Activated CD4-positive, alpha-beta memory T cell treated with anti-CD3 and anti-CD28 coated beads, Interleukin-2, amount 10 ng/mL, durations not matched to agents 7 days and 5 days (primary cell): ENCODE measurements at regions not wholly inside any gene's neighbourhood (a gene's known extent, or its start where the extent isn't known, plus 50 kb on each side); places are given as distances from the start of the nearest gene placed in this dataset.

Source experiments
- CTCF ChIA-PET: fragments of 350-600 bp; sonication (Branson Sonifier 250); formaldehyde crosslinking; loops from one replicate; lab custom pipeline; 2021; ENCODE audit warnings: antibody characterized with exemption, inconsistent platforms; lab: Charles Lee
- POLR2A ChIA-PET: fragments of 350-600 bp; sonication (Branson Sonifier 250); formaldehyde crosslinking; loops from one replicate; lab custom pipeline; 2021; ENCODE audit warnings: antibody characterized with exemption; lab: Charles Lee
- DNase-seq: peaks from one replicate; pipeline ENCODE4 v3.0.0-alpha.2; 2020
- H3K27ac Mint-ChIP-seq: one replicate; pipeline ENCODE4 v1.8.0; 2021; ENCODE audit warnings: mild to moderate bottlenecking, mixed read lengths
- H3K27me3 Mint-ChIP-seq: one replicate; pipeline ENCODE4 v1.8.0; 2021; ENCODE audit warnings: mixed read lengths
- H3K36me3 Mint-ChIP-seq: one replicate; pipeline ENCODE4 v1.8.0; 2021; ENCODE audit warnings: low read depth, mixed read lengths
- H3K4me1 Mint-ChIP-seq: one replicate; pipeline ENCODE4 v1.8.0; 2021; ENCODE audit warnings: mixed read lengths
- H3K4me3 Mint-ChIP-seq: one replicate; pipeline ENCODE4 v1.8.0; 2021; ENCODE audit warnings: mild to moderate bottlenecking, mixed read lengths
- H3K9me3 Mint-ChIP-seq: one replicate; pipeline ENCODE4 v1.8.0; 2021; ENCODE audit warnings: mixed read lengths

- Mint-ChIP-seq H3K27me3 (no peaks in the 10 kb centered on the region), H3K4me3 (no peak overlapping the region), H3K9me3 (no peaks in the 10 kb centered on the region), H3K27ac (no peak overlapping the region), H3K36me3 (no peaks in the 10 kb centered on the region), H3K4me1 (no peaks in the 10 kb centered on the region)
- POLR2A ChIA-PET: no interaction called here
- CTCF ChIA-PET: no interaction called here
- DNase-seq: no peak
Observed at GRCh38 chr1:82844911-82845827, 1044.4 kb downstream of the ADGRL2 start.

GRCh38 chr1:82844447-82844846 lies 1043.7 kb downstream of the ADGRL2 start:
- no peak for DNase-seq
- no peak overlapping the region for H3K4me3 Mint-ChIP-seq
- H3K27ac Mint-ChIP-seq: no peak overlapping the region
- ChIA-PET CTCF (no interaction called here), POLR2A (no interaction called here)
- H3K4me1 Mint-ChIP-seq: no peaks in the 10 kb centered on the region
- no peaks in the 10 kb centered on the region for H3K9me3 Mint-ChIP-seq
- no peaks in the 10 kb centered on the region for H3K27me3 Mint-ChIP-seq
- no peaks in the 10 kb centered on the region for H3K36me3 Mint-ChIP-seq

DNA sequence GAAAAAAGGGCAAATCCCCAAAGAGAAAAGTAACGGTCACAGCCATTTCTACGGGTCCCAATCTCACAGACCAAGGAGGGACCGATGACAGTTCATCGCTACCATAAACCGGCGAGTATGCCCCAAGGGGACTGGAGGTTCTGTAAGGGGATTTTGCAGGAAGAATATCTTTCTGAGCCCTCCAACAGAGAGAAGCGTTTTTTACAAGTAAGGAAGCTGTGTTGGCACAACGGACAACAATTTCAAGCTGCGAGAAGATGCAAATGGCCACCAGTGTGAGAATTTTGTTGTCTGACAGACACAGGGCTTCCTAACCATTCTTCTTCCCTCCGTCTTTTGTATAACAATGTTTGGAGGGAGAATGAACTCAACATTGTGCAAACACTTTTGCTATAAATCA lies 1043.1 kb downstream of the ADGRL2 start:
- POLR2A ChIA-PET: no interaction called here
- H3K9me3 Mint-ChIP-seq: no peaks in the 10 kb centered on the region

GRCh38 chr1:82840192-82840591 lies 1039.5 kb downstream of the ADGRL2 start:
- POLR2A ChIA-PET: no interaction called here
- no peaks in the 10 kb centered on the region for H3K4me1 Mint-ChIP-seq
- no peaks in the 10 kb centered on the region for H3K36me3 Mint-ChIP-seq
- no peaks in the 10 kb centered on the region for H3K27me3 Mint-ChIP-seq
- H3K9me3 Mint-ChIP-seq: no peaks in the 10 kb centered on the region
- DNase-seq: no peak
- H3K27ac Mint-ChIP-seq: no peak overlapping the region
- no peak overlapping the region for H3K4me3 Mint-ChIP-seq
- CTCF ChIA-PET: no interaction called here

More for the DNA sequence above, 1043.1 kb downstream of the ADGRL2 start:
- Mint-ChIP-seq H3K27ac (no peak overlapping the region), H3K4me1 (no peaks in the 10 kb centered on the region), H3K27me3 (no peaks in the 10 kb centered on the region), H3K36me3 (no peaks in the 10 kb centered on the region), H3K4me3 (no peak overlapping the region)
- CTCF ChIA-PET: no interaction called here
- no peak for DNase-seq

DNA sequence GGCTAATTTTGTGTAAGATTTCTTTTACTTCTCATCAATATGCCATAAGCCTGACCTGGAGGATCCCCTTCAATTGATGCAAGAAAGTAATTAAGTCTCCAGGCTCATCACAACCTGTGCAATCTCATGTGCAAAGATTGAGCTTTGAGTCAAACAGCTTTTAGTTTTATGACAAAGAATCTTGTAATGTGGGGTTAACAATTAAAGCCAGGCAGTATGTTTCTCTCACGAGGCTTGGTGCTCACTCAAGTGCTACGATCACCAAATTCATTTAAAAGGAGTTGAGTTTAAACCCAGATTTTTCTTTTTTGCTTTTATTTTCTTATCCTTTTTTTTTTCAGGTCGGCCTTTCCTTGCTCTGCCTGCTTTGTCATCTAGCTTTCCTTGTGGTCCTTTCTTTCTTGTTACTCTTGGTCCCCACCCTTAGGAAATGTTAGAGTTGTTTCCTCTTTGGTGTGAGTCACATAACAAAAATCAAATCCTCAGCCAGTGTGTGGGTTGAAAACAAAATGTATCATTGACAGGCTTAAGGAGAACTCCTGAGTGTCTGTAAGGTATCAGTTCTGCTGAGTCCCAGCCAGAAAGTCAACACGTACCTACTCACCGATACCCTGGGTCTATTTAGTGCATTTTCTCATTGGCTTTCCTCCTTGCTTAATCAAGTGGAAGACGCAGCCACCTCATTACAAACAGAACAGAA lies 1037.2 kb downstream of the ADGRL2 start:
- POLR2A ChIA-PET: no interaction called here
- CTCF ChIA-PET: no interaction called here

DNA sequence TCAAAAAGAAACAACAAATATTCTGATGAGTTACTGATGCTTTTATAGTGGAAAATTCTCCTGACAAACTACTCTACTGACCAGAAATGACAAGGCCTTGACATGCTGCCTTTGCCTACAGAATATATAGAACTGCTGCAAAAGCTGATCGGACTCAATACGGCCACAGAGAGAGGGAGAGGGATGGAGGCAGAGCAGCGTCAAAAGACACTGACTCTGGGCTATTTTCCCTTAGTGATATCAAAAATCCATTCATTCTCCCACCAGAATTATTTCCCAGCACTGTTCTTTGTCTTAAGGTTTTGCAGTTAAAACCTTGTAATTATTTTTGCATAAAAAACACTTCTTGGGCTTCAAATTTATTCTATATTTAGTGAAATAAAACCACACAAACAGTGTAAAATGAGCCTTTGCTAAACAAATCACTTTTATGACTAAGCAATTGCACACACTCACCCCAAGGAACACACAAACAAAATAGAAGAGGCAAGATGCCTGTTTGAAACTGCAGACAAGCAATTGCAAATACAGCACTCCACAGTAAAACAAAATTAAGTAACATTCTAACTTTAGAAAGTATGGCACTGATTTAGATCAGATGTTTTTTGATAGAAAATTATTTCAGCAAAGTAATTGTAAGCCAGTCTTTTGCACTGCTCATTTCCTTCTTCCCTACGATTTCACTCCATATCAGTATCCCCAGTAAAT lies 1036.4 kb downstream of the ADGRL2 start:
- Mint-ChIP-seq H3K36me3 (no peaks in the 10 kb centered on the region), H3K27ac (no peak overlapping the region), H3K27me3 (no peaks in the 10 kb centered on the region), H3K4me1 (no peaks in the 10 kb centered on the region), H3K9me3 (no peaks in the 10 kb centered on the region), H3K4me3 (no peak overlapping the region)
- ChIA-PET POLR2A (no interaction called here), CTCF (no interaction called here)
- no peak for DNase-seq

More for the DNA sequence above, 1037.2 kb downstream of the ADGRL2 start:
- H3K4me1 Mint-ChIP-seq: no peaks in the 10 kb centered on the region
- H3K27me3 Mint-ChIP-seq: no peaks in the 10 kb centered on the region
- DNase-seq: no peak
- no peaks in the 10 kb centered on the region for H3K36me3 Mint-ChIP-seq
- no peak overlapping the region for H3K4me3 Mint-ChIP-seq
- H3K9me3 Mint-ChIP-seq: no peaks in the 10 kb centered on the region
- H3K27ac Mint-ChIP-seq: no peak overlapping the region

DNA sequence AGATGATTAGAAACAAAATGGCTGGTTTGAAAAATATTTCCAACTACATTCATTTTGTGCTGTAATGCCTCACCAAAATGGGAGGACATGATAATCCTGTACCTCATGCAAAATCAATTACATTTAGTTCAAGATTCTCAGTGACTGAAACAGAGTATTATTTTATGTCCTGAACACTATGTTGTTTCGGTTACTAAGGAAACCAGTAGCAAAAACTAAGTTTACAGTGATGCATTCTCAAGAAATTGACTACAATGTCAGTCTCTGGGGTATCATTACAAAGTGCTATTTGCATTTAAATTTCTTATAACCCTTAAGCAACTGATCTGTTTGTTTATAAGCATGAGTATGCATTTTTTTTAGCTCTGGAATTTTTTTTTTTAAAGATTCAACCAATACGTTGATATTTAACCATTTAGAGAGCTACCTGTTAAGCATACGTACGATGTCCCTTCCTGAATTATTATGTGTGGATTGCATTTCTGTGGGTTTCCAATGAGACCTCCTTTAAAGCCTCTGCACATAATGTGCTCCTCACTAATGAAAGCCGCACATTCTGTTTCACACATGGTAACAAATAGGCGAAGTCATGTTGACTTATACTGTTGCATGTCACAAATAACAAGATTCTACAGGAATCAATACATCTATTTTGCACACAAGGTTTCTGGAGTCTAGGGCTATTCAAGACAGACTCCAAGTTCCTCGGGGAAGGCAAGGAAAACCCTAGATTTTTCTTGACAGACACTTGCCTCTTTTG lies 1035.7 kb downstream of the ADGRL2 start:
- H3K36me3 Mint-ChIP-seq: no peaks in the 10 kb centered on the region
- POLR2A ChIA-PET: no interaction called here
- H3K27me3 Mint-ChIP-seq: no peaks in the 10 kb centered on the region

DNA sequence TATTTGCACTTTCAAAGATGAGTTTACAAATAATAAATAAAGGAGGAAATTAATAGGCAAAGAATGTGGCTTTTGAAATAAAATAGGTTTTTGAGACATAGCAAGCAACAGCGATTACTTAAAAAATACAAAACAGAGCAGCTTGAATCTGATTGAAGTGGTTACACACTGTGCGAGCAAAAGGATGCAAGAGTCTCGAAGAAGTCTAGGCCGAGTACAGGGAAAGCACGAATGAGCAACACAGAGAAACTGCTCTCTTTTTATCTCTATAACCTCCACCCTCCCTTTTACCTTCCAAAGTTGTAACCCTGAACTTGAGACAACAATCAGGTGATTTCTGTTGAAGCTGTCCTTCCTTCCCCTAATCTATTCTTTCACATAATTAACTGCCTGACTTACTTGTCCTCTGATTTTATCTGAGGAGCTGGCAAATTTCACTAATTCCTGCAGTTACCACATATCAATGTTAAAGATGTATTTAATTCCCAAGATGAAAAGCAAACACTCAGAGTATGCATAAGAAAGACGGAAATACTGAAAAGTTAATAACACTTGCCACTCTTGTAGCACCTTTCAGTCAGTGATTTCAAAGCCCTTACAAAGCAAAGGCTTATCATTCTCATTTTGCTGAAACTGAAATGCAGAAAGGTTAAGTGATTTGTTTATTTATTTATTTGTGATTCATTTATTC lies 1030.1 kb downstream of the ADGRL2 start:
- Mint-ChIP-seq H3K4me3 (no peak overlapping the region), H3K9me3 (no peaks in the 10 kb centered on the region), H3K27me3 (no peaks in the 10 kb centered on the region), H3K36me3 (no peaks in the 10 kb centered on the region), H3K27ac (no peak overlapping the region), H3K4me1 (no peaks in the 10 kb centered on the region)
- DNase-seq: no peak
- CTCF ChIA-PET: no interaction called here
- POLR2A ChIA-PET: no interaction called here

More for the DNA sequence above, 1035.7 kb downstream of the ADGRL2 start:
- Mint-ChIP-seq H3K9me3 (no peaks in the 10 kb centered on the region), H3K4me3 (no peak overlapping the region), H3K4me1 (no peaks in the 10 kb centered on the region), H3K27ac (no peak overlapping the region)
- DNase-seq: no peak
- CTCF ChIA-PET: no interaction called here

- H3K4me1 Mint-ChIP-seq: no peaks in the 10 kb centered on the region
- H3K27ac Mint-ChIP-seq: no peak overlapping the region
- H3K9me3 Mint-ChIP-seq: no peaks in the 10 kb centered on the region
- H3K27me3 Mint-ChIP-seq: no peaks in the 10 kb centered on the region
- ChIA-PET POLR2A (no interaction called here), CTCF (no interaction called here)
- no peaks in the 10 kb centered on the region for H3K36me3 Mint-ChIP-seq
- no peak for DNase-seq
- H3K4me3 Mint-ChIP-seq: no peak overlapping the region
Observed at GRCh38 chr1:82829527-82829926, 1028.8 kb downstream of the ADGRL2 start.

- peaks cover 5% of the 10 kb centered on the region for H3K4me1 Mint-ChIP-seq
- no peak overlapping the region for H3K27ac Mint-ChIP-seq
- POLR2A ChIA-PET: no interaction called here
- CTCF ChIA-PET: no interaction called here
- DNase-seq: no peak
- H3K27me3 Mint-ChIP-seq: no peaks in the 10 kb centered on the region
- no peaks in the 10 kb centered on the region for H3K9me3 Mint-ChIP-seq
- no peak overlapping the region for H3K4me3 Mint-ChIP-seq
- H3K36me3 Mint-ChIP-seq: no peaks in the 10 kb centered on the region
Observed at GRCh38 chr1:82823876-82824275, 1023.1 kb downstream of the ADGRL2 start.

DNA sequence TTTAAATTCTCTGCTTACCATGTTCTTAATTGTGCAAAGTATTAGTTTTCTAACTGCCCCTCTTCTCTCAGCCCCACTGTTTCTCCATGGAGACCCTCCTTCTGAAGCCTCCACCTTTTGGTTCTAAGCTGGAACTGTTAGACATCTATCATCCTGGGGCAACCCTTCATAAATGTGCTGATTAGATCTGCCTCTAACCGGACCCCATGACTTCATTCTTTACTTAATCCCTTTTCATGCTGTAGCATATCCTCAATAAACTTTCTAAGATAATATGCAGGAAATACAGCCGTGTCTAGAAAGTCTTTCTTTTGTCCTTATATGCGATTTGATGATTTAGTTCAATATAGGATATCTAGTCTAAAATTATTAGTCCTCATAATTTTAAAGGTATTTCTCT lies 1020.1 kb downstream of the ADGRL2 start:
- H3K36me3 Mint-ChIP-seq: no peaks in the 10 kb centered on the region
- no peaks in the 10 kb centered on the region for H3K27me3 Mint-ChIP-seq
- H3K4me3 Mint-ChIP-seq: no peak overlapping the region

DNA sequence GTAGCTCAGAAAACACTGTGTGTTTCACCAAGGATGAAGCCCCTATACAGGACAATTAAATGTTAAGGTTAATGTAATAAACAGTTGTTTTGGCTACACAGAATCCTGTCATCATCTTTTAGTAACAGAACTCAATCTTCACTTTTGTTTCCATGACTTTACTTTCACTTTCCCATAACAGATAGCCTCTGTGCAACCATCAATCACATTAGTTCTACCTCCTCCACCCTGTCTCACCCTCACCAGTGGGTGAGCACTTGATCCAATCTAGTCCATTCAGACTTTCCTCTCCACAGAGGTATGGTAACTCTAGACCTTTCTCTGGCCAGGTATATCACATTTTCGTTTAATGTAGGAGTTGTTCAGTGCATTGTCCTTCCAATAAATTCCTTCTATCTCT lies 1018.5 kb downstream of the ADGRL2 start:
- ChIA-PET CTCF (no interaction called here), POLR2A (no interaction called here)
- no peak overlapping the region for H3K4me3 Mint-ChIP-seq

More for the DNA sequence above, 1020.1 kb downstream of the ADGRL2 start:
- Mint-ChIP-seq H3K4me1 (peaks cover 9% of the 10 kb centered on the region), H3K27ac (no peak overlapping the region), H3K9me3 (peaks cover 5% of the 10 kb centered on the region)
- CTCF ChIA-PET: no interaction called here
- POLR2A ChIA-PET: no interaction called here
- no peak for DNase-seq

More for the DNA sequence above, 1018.5 kb downstream of the ADGRL2 start:
- DNase-seq: no peak
- peaks cover 5% of the 10 kb centered on the region for H3K9me3 Mint-ChIP-seq
- H3K27ac Mint-ChIP-seq: no peak overlapping the region
- H3K36me3 Mint-ChIP-seq: no peaks in the 10 kb centered on the region
- peaks cover 9% of the 10 kb centered on the region for H3K4me1 Mint-ChIP-seq
- no peaks in the 10 kb centered on the region for H3K27me3 Mint-ChIP-seq
